GM12878 (cell line): ENCODE measurements at regions not wholly inside any gene's neighbourhood (a gene's known extent, or its start where the extent isn't known, plus 50 kb on each side); places are given as distances from the start of the nearest gene placed in this dataset.

Source experiments
- ATAC-seq: fragments of 200-7000 bp; cut with Tn5 transposase; 3 replicates; pipeline ENCODE4 v1.9.1; 2020; ENCODE audit warnings: mild to moderate bottlenecking, moderate library complexity
- BruUV-seq: library from RNA; stranded (reverse); fragments of 400-500 nt; replicated peaks from 2 replicates; lab custom pipeline; 2021; lab: Mats Ljungman, UMichigan
- CTCF ChIA-PET: fragments of 300-600 bp; sonication (Branson Sonifier 250); formaldehyde crosslinking; extraction: SDS; loops from one replicate; lab custom pipeline; 2021; ENCODE audit warnings: inconsistent platforms; lab: Yijun Ruan, JAX
- POLR2A ChIA-PET: fragments of 350-600 bp; formaldehyde crosslinking; extraction: SDS; loops from one replicate; lab custom pipeline; 2021; ENCODE audit warnings: inconsistent platforms; lab: Charles Lee
- RAD21 ChIA-PET: fragments of 300-600 bp; sonication (Branson Sonifier 250); formaldehyde crosslinking; loops from one replicate; lab custom pipeline; 2023; ENCODE audit warnings: antibody characterized with exemption; ENCODE audit not compliant: unreplicated experiment; lab: Charles Lee
- SMC1A ChIA-PET: fragments of 300-600 bp; sonication (Branson Sonifier 250); formaldehyde crosslinking; loops from one replicate; lab custom pipeline; 2023; ENCODE audit not compliant: unreplicated experiment, uncharacterized antibody; lab: Charles Lee
- DNase-seq: peaks from one replicate; pipeline ENCODE4 v3.0.0-alpha.2; 2011; ENCODE audit warnings: low read depth, low spot score
- FAIRE-seq: peaks from 3 replicates; lab custom pipeline; 2011; peaks lifted over from hg19 to GRCh38; lab: Jason Lieb, UNC
- H2AFZ ChIP-seq: 2 replicates; pipeline ENCODE4 v1.6.0; 2011; ENCODE audit warnings: low read depth, low read length, control low read depth; ENCODE audit not compliant: control insufficient read depth
- H3K27ac ChIP-seq: 2 replicates; pipeline ENCODE4 v1.5.1; 2011; ENCODE audit warnings: control low read depth; ENCODE audit not compliant: control insufficient read depth, insufficient read depth
- H3K27me3 ChIP-seq, 2 experiments: replicated peaks in 1 of 2; 2 replicates each; pipeline versions ENCODE4 v1.6.0 to v1.6.1; 2011; ENCODE audit warnings: low read length in 1 of 2; ENCODE audit not compliant: control insufficient read depth in 2 of 2, insufficient read depth in 2 of 2
- H3K36me3 ChIP-seq, 2 experiments: 2 replicates each; pipeline ENCODE4 v1.5.1; 2011; ENCODE audit warnings: low read length in 1 of 2; ENCODE audit not compliant: control insufficient read depth in 2 of 2, insufficient read depth in 2 of 2
- H3K4me1 ChIP-seq: 2 replicates; pipeline ENCODE4 v1.6.1; 2011; ENCODE audit warnings: mild to moderate bottlenecking, low read length, moderate library complexity, mixed read lengths; ENCODE audit not compliant: control insufficient read depth, insufficient read depth
- H3K4me2 ChIP-seq: 2 replicates; pipeline ENCODE4 v1.6.0; 2011; ENCODE audit warnings: control low read depth; ENCODE audit not compliant: control insufficient read depth, insufficient read depth
- H3K4me3 ChIP-seq: fragments of 200-600 bp; sonication (generic); 2 replicates; pipeline ENCODE4 v1.5.1; 2016
- H3K79me2 ChIP-seq: 2 replicates; pipeline ENCODE4 v1.6.0; 2011; ENCODE audit warnings: low read length; ENCODE audit not compliant: control insufficient read depth, insufficient read depth
- H3K9ac ChIP-seq: 2 replicates; pipeline ENCODE4 v1.8.0; 2011; ENCODE audit warnings: low read length, control low read depth, mixed read lengths; ENCODE audit not compliant: control insufficient read depth, insufficient read depth
- H3K9me3 ChIP-seq: replicated peaks from 3 replicates; pipeline ENCODE4 v1.5.1; 2011; ENCODE audit warnings: mild to moderate bottlenecking, low read length; ENCODE audit not compliant: control insufficient read depth, insufficient read depth
- H4K20me1 ChIP-seq: 2 replicates; pipeline ENCODE4 v1.6.0; 2011; ENCODE audit not compliant: control insufficient read depth, insufficient read depth
- BRCA1 ChIP-seq: IDR thresholded peaks from 2 replicates; pipeline ENCODE4 v1.6.1; 2011; ENCODE audit warnings: low read depth, low read length, improper control_type of control experiment
- CTCF ChIP-seq, 3 experiments: IDR thresholded peaks in 2 of 3; conservative IDR thresholded peaks in 1 of 3; 2 replicates each; pipeline ENCODE4 v1.5.1; 2011; ENCODE audit warnings: low read depth in 3 of 3, low read length in 3 of 3, mild to moderate bottlenecking in 3 of 3, control low read depth in 2 of 3, moderate library complexity in 2 of 3, inconsistent platforms in 1 of 3, mixed read lengths in 1 of 3; ENCODE audit not compliant: control insufficient read depth in 2 of 3, insufficient read depth in 1 of 3; ENCODE audit errors: extremely low read depth in 1 of 3
- HDAC2 ChIP-seq: fragments of 200-600 bp; sonication (generic); IDR thresholded peaks from 2 replicates; pipeline ENCODE4 v1.6.1; 2017
- HDAC6 ChIP-seq: fragments of 200-600 bp; sonication (generic); IDR thresholded peaks from one replicate; pipeline ENCODE4 v1.8.0; 2017; ENCODE audit warnings: antibody characterized with exemption; ENCODE audit not compliant: unreplicated experiment
- HSF1 ChIP-seq: fragments of 150-350 bp; IDR thresholded peaks from 2 replicates; pipeline ENCODE4 v1.6.1; 2014; ENCODE audit warnings: mild to moderate bottlenecking, low read depth, low read length
- LARP7 ChIP-seq: fragments of 450-650 bp; IDR thresholded peaks from 2 replicates; pipeline ENCODE4 v1.6.1; 2017; ENCODE audit warnings: mild to moderate bottlenecking
- PAX5 ChIP-seq: IDR thresholded peaks from 2 replicates; pipeline ENCODE4 v1.6.1; 2011; ENCODE audit warnings: low read depth, low read length, borderline replicate concordance
- REST ChIP-seq: IDR thresholded peaks from 2 replicates; pipeline ENCODE4 v1.6.1; 2012; ENCODE audit warnings: mild to moderate bottlenecking, low read depth, low read length
- STAT3 ChIP-seq: IDR thresholded peaks from 2 replicates; pipeline ENCODE4 v1.6.1; 2011; ENCODE audit warnings: low read depth, low read length, improper control_type of control experiment
- SUPT20H ChIP-seq: IDR thresholded peaks from 2 replicates; pipeline ENCODE4 v1.6.1; 2011; ENCODE audit warnings: low read depth, mild to moderate bottlenecking, low read length, moderate library complexity, borderline replicate concordance; ENCODE audit not compliant: control insufficient read depth
- SUZ12 ChIP-seq: fragments of 200-600 bp; sonication (generic); IDR thresholded peaks from one replicate; pipeline ENCODE4 v1.6.1; 2018; ENCODE audit warnings: antibody characterized with exemption, mild to moderate bottlenecking; ENCODE audit not compliant: unreplicated experiment
- TCF3 ChIP-seq: IDR thresholded peaks from 2 replicates; pipeline ENCODE4 v1.6.1; 2012; ENCODE audit warnings: low read depth, mild to moderate bottlenecking, low read length, borderline replicate concordance; ENCODE audit not compliant: insufficient read depth
- ZBTB40 ChIP-seq: fragments of 450-650 bp; IDR thresholded peaks from 2 replicates; pipeline ENCODE4 v1.6.1; 2016; ENCODE audit warnings: mild to moderate bottlenecking, moderate library complexity, borderline replicate concordance
- in situ Hi-C: fragments of 300-500 bp; cut with MboI; formaldehyde crosslinking; loops from 9 replicates; pipeline ENCODE4 v1.14.3; 2018; ENCODE audit warnings: mixed read lengths
- intact Hi-C: fragments of 100-400 bp; cut with micrococcal nuclease; formaldehyde crosslinking; loops from one replicate; pipeline ENCODE4 v1.14.2; 2022; ENCODE audit not compliant: unreplicated experiment

- in situ Hi-C loops (no loop called here), intact Hi-C loops (no loop called here)
- H3K4me3 ChIP-seq, result no peak overlapping the region
- H3K27me3 ChIP-seq, result no peaks in the 10 kb centered on the region
- ATAC-seq (no peak), FAIRE-seq (no peak), DNase-seq (no peak)
- no peak overlapping the region for H3K9ac ChIP-seq
- no peaks in the 10 kb centered on the region for H3K4me1 ChIP-seq
- BruUV-seq, result no TSS peak
- ChIA-PET RAD21 (no interaction called here), POLR2A (no interaction called here), SMC1A (no interaction called here), CTCF (no interaction called here)
- H3K27ac ChIP-seq, result no peak overlapping the region
- H3K9me3 ChIP-seq, result no peaks in the 10 kb centered on the region
- H2AFZ ChIP-seq, result no peak overlapping the region
- no peaks in the 10 kb centered on the region for H3K79me2 ChIP-seq
- H3K36me3 ChIP-seq, result no peaks in the 10 kb centered on the region
- H3K4me2 ChIP-seq, result no peak overlapping the region
- H4K20me1 ChIP-seq, result no peaks in the 10 kb centered on the region
- no peak for TF ChIP-seq LARP7
- TF ChIP-seq HSF1, result no peak
- no peak for TF ChIP-seq BRCA1
- no peak for TF ChIP-seq HDAC6
- no peak for TF ChIP-seq PAX5
- TF ChIP-seq HDAC2, result no peak
- TF ChIP-seq TCF3, result no peak
- no peak for TF ChIP-seq REST
- no peak for TF ChIP-seq SUZ12
- TF ChIP-seq CTCF (IDR thresholded peaks at IDR 0.05 in 2 of 3, conservative IDR thresholded peaks at IDR 0.05 in 1 of 3; ENCODE audit: control insufficient read depth in 2 of 3, extremely low read depth in 1 of 3, insufficient read depth in 1 of 3, low read depth in 3 of 3, low read length in 3 of 3), result no peak
- no peak for TF ChIP-seq STAT3
- TF ChIP-seq ZBTB40, result no peak
- TF ChIP-seq SUPT20H, result no peak
These were observed 83.6 kb downstream of the ZNF622 start for GRCh38 chr5:16382047-16382446.
